GM19023 (cell line): ENCODE measurements at regions not wholly inside any gene's neighbourhood (a gene's known extent, or its start where the extent isn't known, plus 50 kb on each side); places are given as distances from the start of the nearest gene placed in this dataset.
"Not testable (repeated sequence)": the region's sequence is repeated elsewhere in the genome, so short reads cannot be mapped to it uniquely, and the experiment has no call there.

Source experiments
- ATAC-seq: cut with Tn5 transposase; IDR thresholded peaks from one replicate; pipeline ENCODE4 v1.9.1; 2021; ENCODE audit warnings: mild to moderate bottlenecking, moderate library complexity; ENCODE audit not compliant: unreplicated experiment

- no peak for ATAC-seq
Measured at GRCh38 chr10:36462194-36462593, 663.2 kb upstream of the ANKRD30A start.

- not testable (repeated sequence) for ATAC-seq
Measured at GRCh38 chr10:36458437-36458836, 667.0 kb upstream of the ANKRD30A start.

GRCh38 chr10:36457751-36458150, 667.6 kb upstream of the ANKRD30A start:
- no peak for ATAC-seq

- no peak for ATAC-seq
Measured at GRCh38 chr10:36455526-36456133, 669.8 kb upstream of the ANKRD30A start.

- ATAC-seq: no peak
Measured at GRCh38 chr10:36452851-36453250, 672.5 kb upstream of the ANKRD30A start.

- no peak for ATAC-seq
Measured at GRCh38 chr10:36451391-36451970, 673.9 kb upstream of the ANKRD30A start.

GRCh38 chr10:36450380-36450779, 675.0 kb upstream of the ANKRD30A start:
- ATAC-seq: no peak

- no peak for ATAC-seq
Measured at GRCh38 chr10:36448760-36449691, 676.4 kb upstream of the ANKRD30A start.

GRCh38 chr10:36446881-36447280, 678.5 kb upstream of the ANKRD30A start:
- no peak for ATAC-seq

- ATAC-seq: no peak
Measured at GRCh38 chr10:36443233-36443632, 682.2 kb upstream of the ANKRD30A start.

GRCh38 chr10:36441557-36441956, 683.8 kb upstream of the ANKRD30A start:
- no peak for ATAC-seq

- ATAC-seq: no peak
Measured at GRCh38 chr10:36440539-36440938, 684.9 kb upstream of the ANKRD30A start.

GRCh38 chr10:36437367-36437766, 688.0 kb upstream of the ANKRD30A start:
- ATAC-seq: no peak

- ATAC-seq: no peak
Measured at GRCh38 chr10:36428507-36428906, 696.9 kb upstream of the ANKRD30A start.

- ATAC-seq: no peak
Measured at GRCh38 chr10:36425131-36425797, 700.1 kb upstream of the ANKRD30A start.

GRCh38 chr10:36424502-36424901, 700.9 kb upstream of the ANKRD30A start:
- ATAC-seq: no peak

GRCh38 chr10:36423821-36424248, 701.6 kb upstream of the ANKRD30A start:
- no peak for ATAC-seq

GRCh38 chr10:36421992-36422391, 703.4 kb upstream of the ANKRD30A start:
- no peak for ATAC-seq

GRCh38 chr10:36416513-36416912, 708.9 kb upstream of the ANKRD30A start:
- ATAC-seq: no peak

- ATAC-seq: no peak
Measured at GRCh38 chr10:36412942-36413341, 712.5 kb upstream of the ANKRD30A start.

- not testable (repeated sequence) for ATAC-seq
Measured at GRCh38 chr10:36400238-36400637, 725.2 kb upstream of the ANKRD30A start.
